ENCODE measurements at regions not wholly inside any gene's neighbourhood (a gene's known extent, or its start where the extent isn't known, plus 50 kb on each side); places are given as distances from the start of the nearest gene placed in this dataset.

DNA sequence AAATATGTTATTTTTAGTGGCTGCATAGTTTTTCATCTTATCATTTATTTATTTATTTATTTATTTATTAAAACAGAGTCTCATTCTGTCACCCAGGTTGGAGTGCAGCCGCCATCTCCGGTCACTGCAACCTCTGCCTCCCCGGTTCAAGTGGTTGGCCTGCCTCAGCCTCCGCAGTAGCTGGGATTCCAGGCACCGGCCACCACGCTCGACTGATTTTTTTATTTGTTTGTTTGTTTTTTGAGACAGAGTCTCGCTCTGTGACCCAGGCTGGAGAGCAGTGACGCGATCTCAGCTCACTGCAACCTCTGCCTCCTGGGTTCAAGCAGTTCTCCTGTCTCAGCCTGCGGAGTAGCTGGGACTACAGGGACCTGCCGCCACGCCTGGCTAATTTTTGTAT, 262.9 kb upstream of the DDI1 start:
- no peak overlapping the region for H3K9ac ChIP-seq
- no peaks in the 10 kb centered on the region for H3F3A ChIP-seq (ENCODE audit: insufficient read depth)
- H3K9me3 ChIP-seq (ENCODE audit: low read depth), result no peaks in the 10 kb centered on the region
- H3K27ac ChIP-seq, result peak overlapping the region; percentile 28
- H3K79me2 ChIP-seq (ENCODE audit: insufficient read depth), result no peaks in the 10 kb centered on the region
- no peak for DNase-seq
- no peaks in the 10 kb centered on the region for H3K36me3 ChIP-seq (ENCODE audit: low read depth)
- no peaks in the 10 kb centered on the region for H3K9me2 ChIP-seq (ENCODE audit: insufficient read depth)
- TF ChIP-seq EZH2phosphoT487 (IDR thresholded peaks at IDR 0.05; ENCODE audit: insufficient read depth, low read depth) (no peak), EZH2 (IDR thresholded peaks at IDR 0.05; ENCODE audit: insufficient read depth, poor library complexity, severe bottlenecking) (no peak)
- in situ Hi-C loops (cut with MboI), result no loop called here
- H3K4me1 ChIP-seq (ENCODE audit: insufficient read depth), result peaks cover 18% of the 10 kb centered on the region
- no peak overlapping the region for H3K4me3 ChIP-seq
- no peaks in the 10 kb centered on the region for H4K20me1 ChIP-seq (ENCODE audit: insufficient read depth)
- H3K27me3 ChIP-seq (replicated peaks; ENCODE audit: insufficient read depth), result no peaks in the 10 kb centered on the region
- peak overlapping the region; percentile 21 for H3K4me2 ChIP-seq (ENCODE audit: unreplicated experiment)
- WGBS, 2 experiments (ENCODE audit: low coverage in 1 of 2, low lambda C conversion rate in 2 of 2, missing lambda C conversion rate in 2 of 2), result 84 to 88% methylated on average over 13 of the region's 13 CpGs
- H2AFZ ChIP-seq, result no peak overlapping the region

DNA sequence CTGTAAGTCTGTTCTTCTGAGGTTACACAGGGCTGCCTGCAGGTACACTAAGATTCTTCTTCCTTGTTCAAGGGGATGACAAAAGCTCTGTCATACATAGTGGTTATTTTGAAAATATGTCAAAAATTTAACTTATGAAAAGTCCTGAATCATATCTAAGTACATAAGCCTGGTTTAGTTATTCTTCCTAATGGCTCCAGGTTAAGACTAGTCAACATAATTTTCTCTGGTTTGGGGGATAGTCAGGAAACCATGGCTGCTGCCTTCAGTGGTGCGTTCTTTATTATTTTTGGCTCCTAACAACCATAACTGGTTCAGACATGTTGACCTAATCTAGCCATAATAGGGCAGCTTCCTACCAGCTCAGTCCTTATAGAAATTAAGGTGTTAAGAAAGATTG, 257.4 kb upstream of the DDI1 start:
- no peak overlapping the region for H3K27ac ChIP-seq
- WGBS, 2 experiments (ENCODE audit: low coverage in 1 of 2, low lambda C conversion rate in 2 of 2, missing lambda C conversion rate in 2 of 2), result 59 to 76% methylated on average over 1 of the region's 1 CpG
- TF ChIP-seq EZH2 (IDR thresholded peaks at IDR 0.05; ENCODE audit: insufficient read depth, poor library complexity, severe bottlenecking) (no peak), EZH2phosphoT487 (IDR thresholded peaks at IDR 0.05; ENCODE audit: insufficient read depth, low read depth) (no peak)

DNA sequence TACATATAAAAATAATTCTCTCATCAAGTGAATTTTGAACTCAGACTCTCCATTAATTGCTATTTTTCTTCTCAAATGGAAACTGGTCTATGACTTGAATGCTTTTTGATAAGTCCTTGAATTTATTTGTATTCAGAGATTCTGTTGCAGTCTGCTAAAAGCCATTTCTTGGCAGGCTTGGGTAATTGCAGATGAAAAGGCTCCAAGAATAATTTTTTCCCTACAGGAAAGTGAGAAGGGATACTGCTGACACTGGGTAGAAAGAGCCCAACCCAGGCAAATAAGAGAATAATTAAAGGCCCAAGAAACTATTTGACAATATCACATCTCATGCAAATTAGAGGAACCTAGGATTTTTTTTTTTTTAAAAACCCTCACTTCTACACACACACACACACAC, 246.5 kb upstream of the DDI1 start:
- no peak for DNase-seq
- H3K9me3 ChIP-seq (ENCODE audit: low read depth), result peaks cover 7% of the 10 kb centered on the region
- H3K9me2 ChIP-seq (ENCODE audit: insufficient read depth), result no peaks in the 10 kb centered on the region
- no peaks in the 10 kb centered on the region for H3K79me2 ChIP-seq (ENCODE audit: insufficient read depth)
- no peaks in the 10 kb centered on the region for H4K20me1 ChIP-seq (ENCODE audit: insufficient read depth)
- peaks cover 17% of the 10 kb centered on the region; the same call in 1 of the 2 replicates for H3K4me1 ChIP-seq (ENCODE audit: insufficient read depth)
- no peak overlapping the region for H3K4me3 ChIP-seq
- H2AFZ ChIP-seq, result no peak overlapping the region
- 0 out of 2 replicates have a peak, but pooled peaks cover 5% of the 10 kb centered on the region for H3F3A ChIP-seq (ENCODE audit: insufficient read depth)
- H3K36me3 ChIP-seq (ENCODE audit: low read depth), result no peaks in the 10 kb centered on the region
- H3K9ac ChIP-seq, result no peak overlapping the region
- TF ChIP-seq EZH2phosphoT487 (IDR thresholded peaks at IDR 0.05; ENCODE audit: insufficient read depth, low read depth) (no peak), EZH2 (IDR thresholded peaks at IDR 0.05; ENCODE audit: insufficient read depth, poor library complexity, severe bottlenecking) (no peak)
- H3K4me2 ChIP-seq (ENCODE audit: unreplicated experiment), result no peak overlapping the region
- in situ Hi-C loops (cut with MboI), result no loop called here
- H3K27ac ChIP-seq, result no peak overlapping the region
- H3K27me3 ChIP-seq (replicated peaks; ENCODE audit: insufficient read depth), result no peaks in the 10 kb centered on the region

More for the DNA sequence above, 257.4 kb upstream of the DDI1 start:
- Histone ChIP-seq H3K79me2 (ENCODE audit: insufficient read depth) (no peaks in the 10 kb centered on the region), H3K9ac (no peak overlapping the region), H4K20me1 (ENCODE audit: insufficient read depth) (no peaks in the 10 kb centered on the region), H3K4me2 (ENCODE audit: unreplicated experiment) (no peak overlapping the region), H3K9me3 (ENCODE audit: low read depth) (no peaks in the 10 kb centered on the region), H3K4me1 (ENCODE audit: insufficient read depth) (peaks cover 12% of the 10 kb centered on the region), H3K27me3 (replicated peaks; ENCODE audit: insufficient read depth) (no peaks in the 10 kb centered on the region), H3F3A (ENCODE audit: insufficient read depth) (no peaks in the 10 kb centered on the region), H3K36me3 (ENCODE audit: low read depth) (no peaks in the 10 kb centered on the region), H3K4me3 (no peak overlapping the region), H3K9me2 (ENCODE audit: insufficient read depth) (no peaks in the 10 kb centered on the region), H2AFZ (no peak overlapping the region)
- no peak for DNase-seq
- in situ Hi-C loops (cut with MboI), result no loop called here

DNA sequence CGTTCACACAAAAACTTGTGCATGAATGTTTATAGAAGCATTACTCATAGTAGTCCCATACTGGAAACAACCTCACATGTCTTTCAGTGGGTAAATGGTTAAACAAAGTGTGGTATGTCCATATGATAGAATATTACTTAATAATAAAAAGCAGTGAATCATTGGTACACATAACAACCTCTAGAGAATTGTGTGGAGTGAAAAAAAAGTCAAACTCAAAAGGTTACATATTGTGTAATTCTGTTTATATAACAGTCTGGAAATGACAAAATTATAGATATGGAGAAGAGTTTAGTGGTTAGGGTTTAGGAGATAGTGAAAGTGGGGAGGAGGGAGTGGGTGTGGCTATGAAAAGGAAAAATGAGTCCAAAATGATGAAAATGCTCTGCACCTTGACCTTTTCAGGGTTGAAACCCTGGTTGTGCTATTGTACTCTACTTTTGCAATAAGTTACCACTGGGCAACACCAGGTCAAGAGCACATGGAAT, 243.4 kb upstream of the DDI1 start:
- peaks cover 25% of the 10 kb centered on the region for H3K4me1 ChIP-seq (ENCODE audit: insufficient read depth)
- H3K4me2 ChIP-seq (ENCODE audit: unreplicated experiment), result no peak overlapping the region
- no peak for TF ChIP-seq EZH2phosphoT487 (IDR thresholded peaks at IDR 0.05; ENCODE audit: insufficient read depth, low read depth)
- no peak for TF ChIP-seq EZH2 (IDR thresholded peaks at IDR 0.05; ENCODE audit: insufficient read depth, poor library complexity, severe bottlenecking)
- H3K9ac ChIP-seq, result no peak overlapping the region
- H3F3A ChIP-seq (ENCODE audit: insufficient read depth), result peaks cover 18% of the 10 kb centered on the region
- no peaks in the 10 kb centered on the region for H3K27me3 ChIP-seq (replicated peaks; ENCODE audit: insufficient read depth)
- no peaks in the 10 kb centered on the region for H3K9me2 ChIP-seq (ENCODE audit: insufficient read depth)
- H2AFZ ChIP-seq, result no peak overlapping the region
- no peaks in the 10 kb centered on the region for H4K20me1 ChIP-seq (ENCODE audit: insufficient read depth)
- in situ Hi-C loops (cut with MboI), result no loop called here
- no peaks in the 10 kb centered on the region for H3K36me3 ChIP-seq (ENCODE audit: low read depth)
- 84 to 100% methylated on average over 1 of the region's 1 CpG for WGBS, 2 experiments (ENCODE audit: low coverage in 1 of 2, low lambda C conversion rate in 2 of 2, missing lambda C conversion rate in 2 of 2)
- H3K9me3 ChIP-seq (ENCODE audit: low read depth), result peaks cover 7% of the 10 kb centered on the region
- H3K79me2 ChIP-seq (ENCODE audit: insufficient read depth), result no peaks in the 10 kb centered on the region
- no peak overlapping the region for H3K27ac ChIP-seq
- H3K4me3 ChIP-seq, result no peak overlapping the region
- no peak for DNase-seq

DNA sequence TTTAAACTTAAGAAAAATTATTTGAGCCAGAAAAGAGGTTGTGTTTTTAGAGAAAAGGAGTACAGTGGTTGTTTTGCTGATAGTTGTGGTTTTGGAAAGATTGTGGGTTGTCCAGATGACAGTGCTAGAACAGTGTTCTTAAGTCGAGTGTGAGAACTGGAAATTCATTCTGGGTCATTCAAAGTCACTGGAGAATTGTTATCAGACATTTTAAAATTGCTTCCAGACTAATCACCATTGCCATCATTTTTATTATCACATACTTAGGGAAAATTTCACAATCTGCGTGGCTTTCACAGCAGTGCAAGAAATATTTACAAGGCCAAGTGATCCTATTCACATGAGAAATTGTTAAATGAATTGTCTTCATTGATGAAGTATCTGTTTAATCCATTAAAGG, 242.2 kb upstream of the DDI1 start:
- H3K9me2 ChIP-seq (ENCODE audit: insufficient read depth), result no peaks in the 10 kb centered on the region
- H4K20me1 ChIP-seq (ENCODE audit: insufficient read depth), result no peaks in the 10 kb centered on the region
- peak overlapping the region; percentile 3 for H3K4me2 ChIP-seq (ENCODE audit: unreplicated experiment)
- WGBS, 2 experiments (ENCODE audit: low coverage in 1 of 2, low lambda C conversion rate in 2 of 2, missing lambda C conversion rate in 2 of 2), result 5 to 13% methylated on average over 2 of the region's 2 CpGs
- peaks cover 7% of the 10 kb centered on the region for H3K9me3 ChIP-seq (ENCODE audit: low read depth)
- DNase-seq, result peak; percentile 68
- H3K79me2 ChIP-seq (ENCODE audit: insufficient read depth), result no peaks in the 10 kb centered on the region
- in situ Hi-C loops (cut with MboI), result no loop called here
- no peak overlapping the region for H3K4me3 ChIP-seq
- H3F3A ChIP-seq (ENCODE audit: insufficient read depth), result peaks cover 29% of the 10 kb centered on the region
- H3K9ac ChIP-seq, result no peak overlapping the region
- TF ChIP-seq EZH2phosphoT487 (IDR thresholded peaks at IDR 0.05; ENCODE audit: insufficient read depth, low read depth), result no peak
- TF ChIP-seq EZH2 (IDR thresholded peaks at IDR 0.05; ENCODE audit: insufficient read depth, poor library complexity, severe bottlenecking), result no peak
- no peak overlapping the region for H2AFZ ChIP-seq
- peak overlapping the region; percentile 19; the same call in 1 of the 2 replicates for H3K27ac ChIP-seq
- H3K4me1 ChIP-seq (ENCODE audit: insufficient read depth), result peaks cover 33% of the 10 kb centered on the region
- H3K27me3 ChIP-seq (replicated peaks; ENCODE audit: insufficient read depth), result no peaks in the 10 kb centered on the region
- H3K36me3 ChIP-seq (ENCODE audit: low read depth), result no peaks in the 10 kb centered on the region

Data from GM23248 (cell line).